ENCODE measurements at regions not wholly inside any gene's neighbourhood (a gene's known extent, or its start where the extent isn't known, plus 50 kb on each side); places are given as distances from the start of the nearest gene placed in this dataset.
A peak's percentile ranks its signal among the peaks of the same experiment; 100 is the strongest.

- Histone ChIP-seq H3K4me3 (ENCODE audit: low read length in 3 of 3) (no peak overlapping the region), H3K9ac (ENCODE audit: low read depth in 1 of 3, low read length in 3 of 3) (no peak overlapping the region), H3K27ac (ENCODE audit: low read depth, low read length) (no peak overlapping the region), H3K9me3 (ENCODE audit: control insufficient read depth in 3 of 3, low read length in 3 of 3) (no peaks in the 10 kb centered on the region), H3K36me3 (ENCODE audit: control insufficient read depth in 3 of 3, insufficient read depth in 3 of 3, low read length in 3 of 3) (no peaks in the 10 kb centered on the region), H3K27me3 (ENCODE audit: control insufficient read depth in 3 of 3, insufficient read depth in 3 of 3, low read length in 3 of 3) (no peaks in the 10 kb centered on the region), H3K4me1 (ENCODE audit: control insufficient read depth in 3 of 3, insufficient read depth in 3 of 3, low read length in 3 of 3) (no peaks in the 10 kb centered on the region)
These were observed 1590.7 kb upstream of the TENM3 start for GRCh38 chr4:180652533-180652932.

DNA sequence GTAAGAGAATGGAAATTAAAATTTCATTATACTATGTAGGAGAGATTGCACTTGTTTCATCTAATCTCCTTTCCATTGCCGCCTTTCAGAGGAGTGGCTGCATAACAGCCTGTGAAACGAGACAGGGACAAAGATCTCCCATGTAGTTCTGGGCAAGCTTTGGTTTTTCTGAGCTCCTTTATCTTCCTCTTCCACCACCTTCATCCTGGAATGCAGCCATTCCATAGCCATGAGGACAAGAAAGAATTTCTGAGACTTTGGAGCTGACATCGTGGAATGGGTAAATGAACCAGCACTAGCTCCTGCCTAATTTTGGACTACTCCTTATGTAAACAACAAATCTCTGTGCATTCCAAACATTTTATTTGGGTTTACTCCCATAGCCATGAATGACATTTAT is 1587.3 kb upstream of the TENM3 start:
- H3K4me3 ChIP-seq (ENCODE audit: low read length in 3 of 3), result no peak overlapping the region
- no peak overlapping the region for H3K27ac ChIP-seq (ENCODE audit: low read depth, low read length)
- no peak overlapping the region for H3K9ac ChIP-seq (ENCODE audit: low read depth in 1 of 3, low read length in 3 of 3)
- H3K36me3 ChIP-seq (ENCODE audit: control insufficient read depth in 3 of 3, insufficient read depth in 3 of 3, low read length in 3 of 3), result no peaks in the 10 kb centered on the region
- H3K9me3 ChIP-seq (ENCODE audit: control insufficient read depth in 3 of 3, low read length in 3 of 3), result no peaks in the 10 kb centered on the region
- no peaks in the 10 kb centered on the region for H3K27me3 ChIP-seq (ENCODE audit: control insufficient read depth in 3 of 3, insufficient read depth in 3 of 3, low read length in 3 of 3)
- no peaks in the 10 kb centered on the region for H3K4me1 ChIP-seq (ENCODE audit: control insufficient read depth in 3 of 3, insufficient read depth in 3 of 3, low read length in 3 of 3)

- no peaks in the 10 kb centered on the region for H3K9me3 ChIP-seq (ENCODE audit: control insufficient read depth in 3 of 3, low read length in 3 of 3)
- H3K4me3 ChIP-seq (ENCODE audit: low read length in 3 of 3), result no peak overlapping the region
- no peak overlapping the region for H3K9ac ChIP-seq (ENCODE audit: low read depth in 1 of 3, low read length in 3 of 3)
- H3K4me1 ChIP-seq (ENCODE audit: control insufficient read depth in 3 of 3, insufficient read depth in 3 of 3, low read length in 3 of 3), result no peaks in the 10 kb centered on the region
- H3K27me3 ChIP-seq (ENCODE audit: control insufficient read depth in 3 of 3, insufficient read depth in 3 of 3, low read length in 3 of 3), result no peaks in the 10 kb centered on the region
- H3K36me3 ChIP-seq (ENCODE audit: control insufficient read depth in 3 of 3, insufficient read depth in 3 of 3, low read length in 3 of 3), result no peaks in the 10 kb centered on the region
- H3K27ac ChIP-seq (ENCODE audit: low read depth, low read length), result no peak overlapping the region
These were observed 1585.3 kb upstream of the TENM3 start for GRCh38 chr4:180657881-180658280.

DNA sequence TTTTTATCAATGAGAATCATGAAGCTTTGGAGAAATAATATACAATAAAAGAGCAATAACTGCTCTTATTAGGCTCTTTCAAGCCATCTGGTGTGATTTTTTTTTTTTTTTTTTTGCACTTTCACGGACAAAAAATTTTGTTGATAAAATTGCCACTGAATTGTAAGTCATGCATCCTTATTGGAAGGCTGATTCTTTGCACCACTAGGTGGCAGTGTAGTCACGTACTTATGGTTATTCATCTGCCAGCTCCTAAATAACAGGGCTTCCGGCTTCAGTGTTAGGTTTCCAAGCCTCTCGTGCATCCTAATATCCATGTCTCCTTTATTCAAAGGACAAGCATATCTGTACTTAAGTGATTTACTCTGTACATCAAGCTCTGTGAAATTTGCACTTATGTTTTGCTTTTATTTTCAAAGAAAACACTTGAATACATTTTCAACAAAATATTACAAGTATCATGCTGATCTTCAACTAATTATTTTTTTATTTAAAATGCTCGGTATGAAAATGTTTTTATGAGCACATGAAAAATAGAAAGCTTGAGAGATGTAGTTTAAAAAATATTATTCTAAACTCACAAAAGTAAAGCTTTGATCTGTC is 1578.3 kb upstream of the TENM3 start:
- H3K36me3 ChIP-seq (ENCODE audit: control insufficient read depth in 3 of 3, insufficient read depth in 3 of 3, low read length in 3 of 3), result no peaks in the 10 kb centered on the region
- no peaks in the 10 kb centered on the region for H3K4me1 ChIP-seq (ENCODE audit: control insufficient read depth in 3 of 3, insufficient read depth in 3 of 3, low read length in 3 of 3)
- no peak overlapping the region for H3K9ac ChIP-seq (ENCODE audit: low read depth in 1 of 3, low read length in 3 of 3)
- H3K27ac ChIP-seq (ENCODE audit: low read depth, low read length), result no peak overlapping the region
- peak overlapping the region in 1 of 3 donors; percentile 11 for H3K4me3 ChIP-seq (ENCODE audit: low read length in 3 of 3)
- H3K9me3 ChIP-seq (ENCODE audit: control insufficient read depth in 3 of 3, low read length in 3 of 3), result no peaks in the 10 kb centered on the region
- H3K27me3 ChIP-seq (ENCODE audit: control insufficient read depth in 3 of 3, insufficient read depth in 3 of 3, low read length in 3 of 3), result no peaks in the 10 kb centered on the region

DNA sequence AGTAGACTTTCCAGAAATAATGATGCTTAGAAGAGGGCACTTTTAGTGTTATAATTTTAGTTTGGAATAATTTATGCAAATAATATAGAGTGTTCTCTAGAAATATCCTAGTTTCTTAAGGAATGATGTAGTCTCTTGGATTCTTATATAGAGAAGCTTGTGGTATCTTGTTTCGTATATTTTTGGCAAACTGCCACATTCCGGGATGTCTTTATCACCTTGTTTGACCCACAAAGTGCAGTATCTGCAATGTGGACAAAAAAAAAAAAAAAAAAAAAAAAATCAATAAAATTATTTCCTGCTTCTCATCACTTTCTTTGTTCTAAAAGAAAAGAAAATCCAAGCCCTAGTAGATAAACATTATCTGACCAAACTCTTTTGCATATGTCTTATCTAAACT is 1577.7 kb upstream of the TENM3 start:
- Histone ChIP-seq H3K9me3 (ENCODE audit: control insufficient read depth in 3 of 3, low read length in 3 of 3) (no peaks in the 10 kb centered on the region), H3K4me3 (ENCODE audit: low read length in 3 of 3) (no peak overlapping the region), H3K4me1 (ENCODE audit: control insufficient read depth in 3 of 3, insufficient read depth in 3 of 3, low read length in 3 of 3) (no peaks in the 10 kb centered on the region), H3K36me3 (ENCODE audit: control insufficient read depth in 3 of 3, insufficient read depth in 3 of 3, low read length in 3 of 3) (no peaks in the 10 kb centered on the region), H3K27me3 (ENCODE audit: control insufficient read depth in 3 of 3, insufficient read depth in 3 of 3, low read length in 3 of 3) (no peaks in the 10 kb centered on the region), H3K27ac (ENCODE audit: low read depth, low read length) (no peak overlapping the region), H3K9ac (ENCODE audit: low read depth in 1 of 3, low read length in 3 of 3) (no peak overlapping the region)

DNA sequence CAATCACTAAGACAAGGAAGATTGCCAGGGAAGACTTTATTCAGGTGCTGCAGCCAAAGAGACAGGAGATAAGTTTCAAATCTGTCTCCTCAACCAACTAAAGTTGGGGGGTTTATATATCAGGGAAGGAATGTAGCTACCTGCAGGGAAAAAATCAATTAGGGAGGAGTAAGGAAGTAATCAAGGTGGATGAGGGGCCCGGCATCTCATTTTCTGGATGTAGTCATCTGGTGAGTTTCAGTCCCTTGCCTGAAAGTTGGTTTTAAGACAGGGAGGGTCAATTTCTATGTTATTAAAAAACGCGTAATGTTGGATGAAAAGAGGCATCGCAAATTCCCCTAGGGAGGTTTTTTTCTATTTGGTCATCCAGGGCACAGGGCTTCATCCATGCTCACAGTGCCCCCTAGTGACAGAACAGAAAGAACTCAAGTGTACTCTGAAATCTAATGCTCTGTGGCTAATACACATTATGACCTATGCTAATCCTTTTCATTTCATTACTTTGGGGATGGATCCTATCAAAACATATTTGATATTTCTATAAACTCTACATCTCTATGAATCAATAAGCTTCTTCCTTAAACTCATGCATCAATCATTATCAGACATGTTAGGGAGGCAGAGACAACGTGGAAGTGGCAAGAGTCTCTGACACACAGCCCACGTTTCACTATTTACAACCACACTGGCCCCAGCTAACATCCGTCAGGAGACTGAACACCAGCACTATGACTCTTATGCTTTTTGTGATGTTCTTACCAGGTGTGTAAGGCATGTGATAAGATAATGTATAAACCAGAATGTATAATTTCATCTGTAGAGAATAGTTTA is 1577.0 kb upstream of the TENM3 start:
- Histone ChIP-seq H3K9me3 (ENCODE audit: control insufficient read depth in 3 of 3, low read length in 3 of 3) (no peaks in the 10 kb centered on the region), H3K36me3 (ENCODE audit: control insufficient read depth in 3 of 3, insufficient read depth in 3 of 3, low read length in 3 of 3) (no peaks in the 10 kb centered on the region), H3K4me1 (ENCODE audit: control insufficient read depth in 3 of 3, insufficient read depth in 3 of 3, low read length in 3 of 3) (no peaks in the 10 kb centered on the region), H3K27me3 (ENCODE audit: control insufficient read depth in 3 of 3, insufficient read depth in 3 of 3, low read length in 3 of 3) (no peaks in the 10 kb centered on the region), H3K9ac (ENCODE audit: low read depth in 1 of 3, low read length in 3 of 3) (no peak overlapping the region), H3K4me3 (ENCODE audit: low read length in 3 of 3) (no peak overlapping the region), H3K27ac (ENCODE audit: low read depth, low read length) (no peak overlapping the region)

DNA sequence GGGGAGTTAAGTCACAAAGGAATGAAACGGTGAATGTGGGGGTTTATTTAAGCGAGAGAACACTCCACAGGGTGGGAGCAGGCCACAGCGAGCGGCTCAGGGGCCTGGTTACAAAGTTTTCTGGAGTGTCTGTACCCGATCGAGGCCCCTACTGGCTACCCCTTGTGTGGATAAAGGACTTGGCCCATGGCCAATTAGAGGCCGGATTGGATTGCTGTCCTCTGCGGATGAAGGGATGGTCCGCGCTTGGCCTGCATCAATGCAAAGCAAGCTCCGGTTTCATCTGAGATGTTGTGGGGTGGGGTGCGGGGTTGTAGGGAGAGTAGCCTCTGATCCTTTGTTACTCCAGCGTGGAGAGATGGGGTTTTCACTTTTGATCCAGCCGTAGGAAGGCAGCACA is 1574.5 kb upstream of the TENM3 start:
- no peak overlapping the region for H3K27ac ChIP-seq (ENCODE audit: low read depth, low read length)
- H3K9ac ChIP-seq (ENCODE audit: low read depth in 1 of 3, low read length in 3 of 3), result no peak overlapping the region
- H3K27me3 ChIP-seq (ENCODE audit: control insufficient read depth in 3 of 3, insufficient read depth in 3 of 3, low read length in 3 of 3), result no peaks in the 10 kb centered on the region
- H3K9me3 ChIP-seq (ENCODE audit: control insufficient read depth in 3 of 3, low read length in 3 of 3), result no peaks in the 10 kb centered on the region
- H3K4me3 ChIP-seq (ENCODE audit: low read length in 3 of 3), result no peak overlapping the region
- H3K4me1 ChIP-seq (ENCODE audit: control insufficient read depth in 3 of 3, insufficient read depth in 3 of 3, low read length in 3 of 3), result no peaks in the 10 kb centered on the region
- H3K36me3 ChIP-seq (ENCODE audit: control insufficient read depth in 3 of 3, insufficient read depth in 3 of 3, low read length in 3 of 3), result no peaks in the 10 kb centered on the region

DNA sequence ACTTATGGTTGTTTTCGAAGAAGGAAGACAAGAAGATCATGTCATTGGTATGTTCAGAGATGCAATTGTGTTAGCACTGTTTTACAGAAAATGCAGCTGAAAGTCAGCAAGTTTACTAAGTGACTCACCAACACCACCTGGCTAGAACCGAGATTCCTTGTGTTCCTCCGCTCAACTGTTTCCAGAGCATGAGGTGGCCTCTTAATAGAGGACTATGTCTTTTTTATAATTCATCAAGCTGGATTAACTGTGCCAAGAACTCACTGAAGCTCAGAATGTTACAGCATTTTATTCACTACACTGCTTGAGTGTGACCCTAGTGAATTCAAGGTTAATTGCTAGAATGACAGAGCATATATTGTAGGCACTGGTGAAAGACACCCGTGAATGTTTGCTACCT is 1573.5 kb upstream of the TENM3 start:
- Histone ChIP-seq H3K27ac (ENCODE audit: low read depth, low read length) (no peak overlapping the region), H3K9me3 (ENCODE audit: control insufficient read depth in 3 of 3, low read length in 3 of 3) (no peaks in the 10 kb centered on the region), H3K36me3 (ENCODE audit: control insufficient read depth in 3 of 3, insufficient read depth in 3 of 3, low read length in 3 of 3) (no peaks in the 10 kb centered on the region), H3K9ac (ENCODE audit: low read depth in 1 of 3, low read length in 3 of 3) (no peak overlapping the region), H3K27me3 (ENCODE audit: control insufficient read depth in 3 of 3, insufficient read depth in 3 of 3, low read length in 3 of 3) (no peaks in the 10 kb centered on the region), H3K4me1 (ENCODE audit: control insufficient read depth in 3 of 3, insufficient read depth in 3 of 3, low read length in 3 of 3) (no peaks in the 10 kb centered on the region), H3K4me3 (ENCODE audit: low read length in 3 of 3) (no peak overlapping the region)

DNA sequence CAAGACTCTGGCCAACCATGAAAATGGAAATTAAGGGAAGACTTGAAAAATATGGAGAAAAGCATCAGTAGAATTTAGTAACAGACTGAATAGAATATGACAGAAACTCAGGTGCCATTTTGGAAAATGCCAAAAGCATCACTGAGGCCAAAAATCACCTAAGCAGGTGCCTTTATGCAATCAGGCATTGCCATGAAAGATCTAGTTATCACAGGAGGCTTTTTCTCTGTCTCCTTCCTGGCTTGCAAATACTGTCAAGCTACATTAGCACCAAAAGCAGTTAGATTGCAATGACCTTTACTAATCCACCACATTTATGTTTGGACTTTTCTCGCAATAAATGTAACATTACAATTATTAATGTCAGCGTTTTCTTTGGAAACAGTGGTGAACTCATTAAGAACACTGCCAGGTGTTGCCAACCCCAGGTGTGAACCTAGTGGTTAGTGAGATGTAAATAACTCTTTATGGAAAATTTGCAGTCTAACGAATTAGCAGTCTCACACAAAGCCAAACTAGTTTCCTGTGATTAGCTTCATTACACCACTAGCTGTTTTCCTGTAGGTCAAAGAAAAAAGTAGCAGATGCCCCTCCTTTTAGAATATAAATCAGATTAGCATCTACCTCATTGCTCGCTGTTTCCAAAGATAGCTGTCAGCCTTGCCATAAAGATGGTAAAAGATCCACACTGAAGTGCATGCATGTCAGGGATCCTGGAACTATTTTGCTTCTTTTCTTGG is 1568.4 kb upstream of the TENM3 start:
- Histone ChIP-seq H3K27me3 (ENCODE audit: control insufficient read depth in 3 of 3, insufficient read depth in 3 of 3, low read length in 3 of 3) (no peaks in the 10 kb centered on the region), H3K9ac (ENCODE audit: low read depth in 1 of 3, low read length in 3 of 3) (no peak overlapping the region), H3K4me3 (ENCODE audit: low read length in 3 of 3) (no peak overlapping the region), H3K36me3 (ENCODE audit: control insufficient read depth in 3 of 3, insufficient read depth in 3 of 3, low read length in 3 of 3) (no peaks in the 10 kb centered on the region), H3K4me1 (ENCODE audit: control insufficient read depth in 3 of 3, insufficient read depth in 3 of 3, low read length in 3 of 3) (no peaks in the 10 kb centered on the region), H3K9me3 (ENCODE audit: control insufficient read depth in 3 of 3, low read length in 3 of 3) (no peaks in the 10 kb centered on the region), H3K27ac (ENCODE audit: low read depth, low read length) (no peak overlapping the region)

DNA sequence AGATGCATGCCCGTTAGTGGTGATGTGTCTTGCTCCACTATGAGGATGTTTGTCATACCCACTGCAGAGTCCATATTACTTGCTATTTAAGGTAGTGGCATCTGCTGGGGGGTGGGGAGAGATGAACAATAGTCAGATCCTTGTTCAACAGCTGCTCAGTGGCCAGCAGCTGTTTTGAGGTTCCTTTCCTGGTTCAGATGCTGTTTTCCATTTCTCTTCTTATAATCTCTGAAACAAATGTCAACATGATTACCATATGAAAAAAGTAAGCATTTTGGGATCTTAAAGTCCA is 1567.9 kb upstream of the TENM3 start:
- Histone ChIP-seq H3K36me3 (ENCODE audit: control insufficient read depth in 3 of 3, insufficient read depth in 3 of 3, low read length in 3 of 3) (no peaks in the 10 kb centered on the region), H3K4me1 (ENCODE audit: control insufficient read depth in 3 of 3, insufficient read depth in 3 of 3, low read length in 3 of 3) (no peaks in the 10 kb centered on the region), H3K4me3 (ENCODE audit: low read length in 3 of 3) (no peak overlapping the region), H3K9ac (ENCODE audit: low read depth in 1 of 3, low read length in 3 of 3) (no peak overlapping the region), H3K27me3 (ENCODE audit: control insufficient read depth in 3 of 3, insufficient read depth in 3 of 3, low read length in 3 of 3) (no peaks in the 10 kb centered on the region), H3K9me3 (ENCODE audit: control insufficient read depth in 3 of 3, low read length in 3 of 3) (no peaks in the 10 kb centered on the region), H3K27ac (ENCODE audit: low read depth, low read length) (no peak overlapping the region)

Data from skeletal muscle tissue (tissue), 3 donors.